AG04450 (cell line): ENCODE measurements at regions not wholly inside any gene's neighbourhood (a gene's known extent, or its start where the extent isn't known, plus 50 kb on each side); places are given as distances from the start of the nearest gene placed in this dataset.

Source experiments
- CTCF ChIA-PET: fragments of 300-600, 350-600 bp; formaldehyde crosslinking; extraction: SDS; loops from one replicate; lab custom pipeline; 2022; ENCODE audit warnings: antibody characterized with exemption, inconsistent platforms; lab: Charles Lee
- POLR2A ChIA-PET: fragments of 350-600 bp; formaldehyde crosslinking; extraction: SDS; loops from one replicate; lab custom pipeline; 2021; ENCODE audit warnings: antibody characterized with exemption, inconsistent platforms; lab: Yijun Ruan, JAX
- DNase-seq: peaks from one replicate; pipeline ENCODE4 v3.0.0-alpha.2; 2011; ENCODE audit warnings: low read depth, low spot score
- H3K27ac ChIP-seq: one replicate; pipeline ENCODE4 v1.5.1; 2012; ENCODE audit warnings: low read depth, low read length, control low read depth
- H3K27me3 ChIP-seq: one replicate; pipeline ENCODE4 v1.6.0; 2012; ENCODE audit warnings: low read length; ENCODE audit not compliant: control insufficient read depth, insufficient read depth
- H3K4me3 ChIP-seq: 2 replicates; pipeline ENCODE4 v1.5.1; 2011; ENCODE audit warnings: mild to moderate bottlenecking, low read depth, low read length, control low read depth
- H3K9me3 ChIP-seq: 2 replicates; pipeline ENCODE4 v1.5.1; 2012; ENCODE audit warnings: low read length; ENCODE audit not compliant: control insufficient read depth, insufficient read depth
- CTCF ChIP-seq: IDR thresholded peaks from 2 replicates; pipeline ENCODE4 v1.5.1; 2011; ENCODE audit warnings: low read depth, low read length, control low read depth, inconsistent platforms

- H3K27ac ChIP-seq = no peak overlapping the region
- H3K27me3 ChIP-seq = no peaks in the 10 kb centered on the region
- peaks cover 6% of the 10 kb centered on the region for H3K9me3 ChIP-seq
- no peak for TF ChIP-seq CTCF
- ChIA-PET POLR2A (no interaction called here), CTCF (no interaction called here)
- no peak overlapping the region for H3K4me3 ChIP-seq
- no peak for DNase-seq
Observed at GRCh38 chr9:13990994-13991393, 322.9 kb downstream of the NFIB start.

DNA sequence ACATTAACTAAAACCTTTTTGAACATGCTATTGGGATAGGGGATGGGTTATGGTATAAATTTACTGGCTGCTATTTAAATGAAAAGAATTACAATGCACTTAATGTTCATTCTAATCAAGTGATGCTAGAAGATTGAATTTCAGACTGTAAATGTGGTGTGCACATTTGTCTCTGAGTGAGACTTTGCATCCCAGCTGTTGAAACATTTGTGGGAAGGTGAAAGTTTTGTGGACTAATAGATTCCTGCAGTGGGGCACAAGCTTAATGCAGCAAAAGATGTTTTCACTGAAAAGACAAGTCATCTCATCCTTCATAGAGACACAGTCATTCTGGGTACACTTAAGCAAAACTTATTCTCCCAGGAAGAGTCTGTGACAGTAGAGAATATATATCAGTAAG is 323.6 kb downstream of the NFIB start:
- H3K4me3 ChIP-seq = no peak overlapping the region
- TF ChIP-seq CTCF = no peak
- H3K27ac ChIP-seq = no peak overlapping the region
- DNase-seq = no peak
- POLR2A ChIA-PET = no interaction called here
- no peaks in the 10 kb centered on the region for H3K27me3 ChIP-seq
- H3K9me3 ChIP-seq = peaks cover 6% of the 10 kb centered on the region
- CTCF ChIA-PET = no interaction called here

DNA sequence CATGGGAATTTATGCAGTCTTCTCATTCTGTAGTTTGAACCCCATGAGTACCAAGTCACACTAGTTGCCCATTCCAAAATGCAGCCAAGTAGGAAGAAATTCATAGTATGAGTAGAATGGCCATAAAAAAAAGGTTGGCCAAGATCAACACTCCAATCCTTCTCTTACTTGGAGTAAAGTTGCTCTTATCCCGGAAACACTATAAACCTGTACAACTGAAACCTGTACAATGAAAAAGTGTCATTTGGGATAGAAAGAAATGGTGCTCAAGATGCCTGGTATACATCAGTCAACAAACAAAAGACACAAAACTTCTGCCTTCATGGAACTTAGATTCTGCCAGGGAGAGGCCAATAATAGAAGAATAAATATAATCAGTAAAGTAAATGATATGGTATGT is 325.0 kb downstream of the NFIB start:
- ChIA-PET POLR2A (no interaction called here), CTCF (no interaction called here)

GRCh38 chr9:13983607-13984006 is 330.3 kb downstream of the NFIB start:
- peaks cover 6% of the 10 kb centered on the region for H3K9me3 ChIP-seq
- no peak overlapping the region for H3K4me3 ChIP-seq
- no peak for DNase-seq
- ChIA-PET POLR2A (no interaction called here), CTCF (no interaction called here)
- no peak for TF ChIP-seq CTCF
- H3K27ac ChIP-seq = no peak overlapping the region
- H3K27me3 ChIP-seq = no peaks in the 10 kb centered on the region

More for the DNA sequence above, 325.0 kb downstream of the NFIB start:
- no peak for TF ChIP-seq CTCF
- no peaks in the 10 kb centered on the region for H3K27me3 ChIP-seq
- H3K9me3 ChIP-seq = peaks cover 6% of the 10 kb centered on the region
- DNase-seq = no peak
- no peak overlapping the region for H3K4me3 ChIP-seq
- no peak overlapping the region for H3K27ac ChIP-seq

DNA sequence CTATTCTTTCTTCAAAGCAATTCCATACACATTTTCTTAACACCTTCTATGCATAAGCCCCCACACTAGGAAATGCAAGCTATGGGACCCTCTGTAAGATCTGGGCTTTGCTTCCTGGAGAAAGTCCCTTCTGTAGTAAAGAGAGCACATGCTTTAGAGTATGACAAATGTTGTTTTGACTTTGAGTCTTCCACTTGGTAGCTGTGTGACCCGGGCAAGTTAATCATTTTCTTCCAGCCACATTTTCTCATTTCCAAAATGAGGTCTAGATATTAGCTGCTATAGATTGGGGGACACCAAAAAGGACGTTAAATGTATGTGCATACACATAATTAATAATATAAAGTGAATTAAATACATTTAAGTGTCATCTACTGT is 334.0 kb downstream of the NFIB start:
- ChIA-PET CTCF (interaction anchor here (0.6 kb wide), 1 partner anchor 342 kb away, joined by 3 read pairs; no protein-coding TSS in a partner anchor), POLR2A (no interaction called here)
- no peaks in the 10 kb centered on the region for H3K27me3 ChIP-seq
- H3K27ac ChIP-seq = no peak overlapping the region
- no peaks in the 10 kb centered on the region for H3K9me3 ChIP-seq
- DNase-seq = no peak
- no peak for TF ChIP-seq CTCF
- no peak overlapping the region for H3K4me3 ChIP-seq
